PFSK-1 (cell line): ENCODE measurements at regions not wholly inside any gene's neighbourhood (a gene's known extent, or its start where the extent isn't known, plus 50 kb on each side); places are given as distances from the start of the nearest gene placed in this dataset.

Experiments used
- FOXP2 ChIP-seq: optimal IDR thresholded peaks from 2 replicates; pipeline ENCODE3; 2011; ENCODE audit warnings: borderline replicate concordance, control low read depth, inconsistent platforms; ENCODE audit not compliant: insufficient read depth; ENCODE audit errors: extremely low read length, extremely low read depth
- POLR2AphosphoS5 ChIP-seq: IDR thresholded peaks from 2 replicates; pipeline ENCODE4 v1.6.1; 2012; ENCODE audit warnings: low read depth, mild to moderate bottlenecking, control low read depth, low read length, moderate library complexity
- SIN3A ChIP-seq: IDR thresholded peaks from 2 replicates; pipeline ENCODE4 v1.6.1; 2012; ENCODE audit warnings: mild to moderate bottlenecking, low read length, moderate library complexity, borderline replicate concordance; ENCODE audit not compliant: insufficient read depth
- TAF1 ChIP-seq: IDR thresholded peaks from 2 replicates; pipeline ENCODE4 v1.6.1; 2012; ENCODE audit warnings: low read length, control low read depth, borderline replicate concordance; ENCODE audit not compliant: insufficient read depth
- TF ChIP-seq, protein P1 (sequence below), 2 experiments: IDR thresholded peaks; 2 replicates each; pipeline versions ENCODE4 v1.6.1 to v1.8.0; 2011 to 2012; ENCODE audit warnings: low read depth in 2 of 2, low read length in 2 of 2, control low read depth in 1 of 2, inconsistent platforms in 1 of 2, mild to moderate bottlenecking in 1 of 2, moderate library complexity in 1 of 2; ENCODE audit not compliant: insufficient read depth in 1 of 2

DNA sequence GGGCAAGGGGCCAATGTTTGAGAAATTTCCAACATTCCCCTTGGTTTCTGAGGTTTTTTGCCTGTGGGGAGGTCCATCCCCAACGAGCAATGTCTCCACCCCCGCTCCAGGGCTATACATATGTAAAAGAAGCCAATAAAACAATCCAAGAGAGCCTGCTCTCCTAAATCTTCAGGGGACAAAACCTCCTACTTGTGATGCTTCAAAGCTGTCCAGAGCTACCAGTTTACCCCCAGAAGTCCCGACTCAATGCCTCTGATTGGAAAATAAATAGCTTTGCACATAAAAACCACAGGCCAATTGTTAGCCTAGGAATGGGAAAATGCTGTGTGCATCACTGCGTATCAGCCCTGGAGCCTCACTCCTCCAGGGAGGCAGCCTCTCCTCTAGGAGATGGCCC is 66.0 kb upstream of the PAX6 start:
- TF ChIP-seq POLR2AphosphoS5 (no peak), SIN3A (no peak), TAF1 (no peak), FOXP2 (no peak)
- TF ChIP-seq, protein P1, sequence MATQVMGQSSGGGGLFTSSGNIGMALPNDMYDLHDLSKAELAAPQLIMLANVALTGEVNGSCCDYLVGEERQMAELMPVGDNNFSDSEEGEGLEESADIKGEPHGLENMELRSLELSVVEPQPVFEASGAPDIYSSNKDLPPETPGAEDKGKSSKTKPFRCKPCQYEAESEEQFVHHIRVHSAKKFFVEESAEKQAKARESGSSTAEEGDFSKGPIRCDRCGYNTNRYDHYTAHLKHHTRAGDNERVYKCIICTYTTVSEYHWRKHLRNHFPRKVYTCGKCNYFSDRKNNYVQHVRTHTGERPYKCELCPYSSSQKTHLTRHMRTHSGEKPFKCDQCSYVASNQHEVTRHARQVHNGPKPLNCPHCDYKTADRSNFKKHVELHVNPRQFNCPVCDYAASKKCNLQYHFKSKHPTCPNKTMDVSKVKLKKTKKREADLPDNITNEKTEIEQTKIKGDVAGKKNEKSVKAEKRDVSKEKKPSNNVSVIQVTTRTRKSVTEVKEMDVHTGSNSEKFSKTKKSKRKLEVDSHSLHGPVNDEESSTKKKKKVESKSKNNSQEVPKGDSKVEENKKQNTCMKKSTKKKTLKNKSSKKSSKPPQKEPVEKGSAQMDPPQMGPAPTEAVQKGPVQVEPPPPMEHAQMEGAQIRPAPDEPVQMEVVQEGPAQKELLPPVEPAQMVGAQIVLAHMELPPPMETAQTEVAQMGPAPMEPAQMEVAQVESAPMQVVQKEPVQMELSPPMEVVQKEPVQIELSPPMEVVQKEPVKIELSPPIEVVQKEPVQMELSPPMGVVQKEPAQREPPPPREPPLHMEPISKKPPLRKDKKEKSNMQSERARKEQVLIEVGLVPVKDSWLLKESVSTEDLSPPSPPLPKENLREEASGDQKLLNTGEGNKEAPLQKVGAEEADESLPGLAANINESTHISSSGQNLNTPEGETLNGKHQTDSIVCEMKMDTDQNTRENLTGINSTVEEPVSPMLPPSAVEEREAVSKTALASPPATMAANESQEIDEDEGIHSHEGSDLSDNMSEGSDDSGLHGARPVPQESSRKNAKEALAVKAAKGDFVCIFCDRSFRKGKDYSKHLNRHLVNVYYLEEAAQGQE (IDR thresholded peaks at IDR 0.05; ENCODE audit: insufficient read depth in 1 of 2, low read depth in 2 of 2, low read length in 2 of 2) = no peak
